ENCODE measurements at regions not wholly inside any gene's neighbourhood (a gene's known extent, or its start where the extent isn't known, plus 50 kb on each side); places are given as distances from the start of the nearest gene placed in this dataset.
A peak's percentile ranks its signal among the peaks of the same experiment; 100 is the strongest.

DNA sequence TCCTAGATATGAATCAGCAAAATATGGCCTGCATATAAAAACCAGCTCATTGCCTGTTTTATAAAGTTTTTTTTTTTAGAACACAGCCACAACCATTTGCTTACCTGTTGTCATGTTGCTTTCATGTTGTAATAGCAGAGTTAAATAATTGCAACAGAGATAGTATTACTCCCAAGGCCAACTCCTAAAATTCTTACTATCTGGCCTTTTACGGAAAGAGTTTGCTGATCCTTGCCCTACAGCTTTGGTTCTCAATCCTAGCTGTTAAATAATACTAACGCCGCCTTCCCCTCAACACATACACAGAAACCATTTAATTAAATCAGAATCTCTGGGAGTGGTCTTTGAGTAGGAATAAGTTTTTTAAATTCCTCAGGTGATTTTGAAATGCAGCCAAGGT, 231.3 kb upstream of the TET2 start:
- Histone ChIP-seq H3K9me3 (ENCODE audit: control insufficient read depth, low read length) (no peaks in the 10 kb centered on the region), H3K4me1 (ENCODE audit: control insufficient read depth, insufficient read depth, low read length) (no peaks in the 10 kb centered on the region), H3K9ac (ENCODE audit: extremely low read depth, low read length, poor library complexity, severe bottlenecking) (no peak overlapping the region), H3K36me3 (ENCODE audit: control insufficient read depth, insufficient read depth, low read length) (no peaks in the 10 kb centered on the region), H3K4me3 (ENCODE audit: low read length) (no peak overlapping the region), H3K27me3 (ENCODE audit: control insufficient read depth, insufficient read depth, low read length, poor library complexity, severe bottlenecking) (peaks cover 89% of the 10 kb centered on the region), H3K27ac (ENCODE audit: low read depth, low read length) (no peak overlapping the region)
- H3K36me3 Mint-ChIP-seq (ENCODE audit: low read depth): no peaks in the 10 kb centered on the region
- H3K27ac Mint-ChIP-seq: no peak overlapping the region
- H3K4me3 Mint-ChIP-seq: no peak overlapping the region
- no peaks in the 10 kb centered on the region for H3K4me1 Mint-ChIP-seq
- peaks cover 93% of the 10 kb centered on the region for H3K27me3 Mint-ChIP-seq (ENCODE audit: insufficient read depth)
- WGBS, 2 experiments (ENCODE audit: insufficient coverage in 1 of 2, insufficient read length in 1 of 2): 61% methylated on average over 2 of the region's 3 CpGs; no CpG with 5 or more reads in 1 of the 2 experiments
- TF ChIP-seq, protein P1, sequence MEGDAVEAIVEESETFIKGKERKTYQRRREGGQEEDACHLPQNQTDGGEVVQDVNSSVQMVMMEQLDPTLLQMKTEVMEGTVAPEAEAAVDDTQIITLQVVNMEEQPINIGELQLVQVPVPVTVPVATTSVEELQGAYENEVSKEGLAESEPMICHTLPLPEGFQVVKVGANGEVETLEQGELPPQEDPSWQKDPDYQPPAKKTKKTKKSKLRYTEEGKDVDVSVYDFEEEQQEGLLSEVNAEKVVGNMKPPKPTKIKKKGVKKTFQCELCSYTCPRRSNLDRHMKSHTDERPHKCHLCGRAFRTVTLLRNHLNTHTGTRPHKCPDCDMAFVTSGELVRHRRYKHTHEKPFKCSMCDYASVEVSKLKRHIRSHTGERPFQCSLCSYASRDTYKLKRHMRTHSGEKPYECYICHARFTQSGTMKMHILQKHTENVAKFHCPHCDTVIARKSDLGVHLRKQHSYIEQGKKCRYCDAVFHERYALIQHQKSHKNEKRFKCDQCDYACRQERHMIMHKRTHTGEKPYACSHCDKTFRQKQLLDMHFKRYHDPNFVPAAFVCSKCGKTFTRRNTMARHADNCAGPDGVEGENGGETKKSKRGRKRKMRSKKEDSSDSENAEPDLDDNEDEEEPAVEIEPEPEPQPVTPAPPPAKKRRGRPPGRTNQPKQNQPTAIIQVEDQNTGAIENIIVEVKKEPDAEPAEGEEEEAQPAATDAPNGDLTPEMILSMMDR (conservative IDR thresholded peaks at IDR 0.05): no peak
- H3K9me3 Mint-ChIP-seq: peaks cover 1% of the 10 kb centered on the region
- no peak for DNase-seq

DNA sequence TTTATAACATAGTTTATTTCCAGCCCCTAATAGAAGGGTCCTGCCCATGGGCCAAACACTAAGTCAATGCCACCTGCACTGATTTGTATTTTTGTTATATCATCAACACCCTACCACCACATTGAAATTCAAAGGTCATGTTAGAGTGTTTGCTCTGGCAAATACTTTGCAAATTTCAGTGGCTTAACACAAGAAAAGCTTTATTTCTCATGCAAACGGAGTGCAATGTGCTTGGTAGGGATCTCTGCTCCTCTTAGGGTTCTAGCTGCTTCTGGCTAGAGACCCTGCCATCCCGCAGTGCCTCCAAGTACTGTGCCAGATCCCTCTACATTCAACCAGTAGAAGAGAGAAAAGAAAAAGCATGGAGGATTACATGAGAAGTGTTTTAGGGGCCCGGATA, 230.8 kb upstream of the TET2 start:
- TF ChIP-seq, protein P1 (conservative IDR thresholded peaks at IDR 0.05): no peak
- no peaks in the 10 kb centered on the region for H3K9me3 ChIP-seq (ENCODE audit: control insufficient read depth, low read length)
- no peak overlapping the region for H3K27ac ChIP-seq (ENCODE audit: low read depth, low read length)
- 16% methylated on average over 3 of the region's 3 CpGs; no CpG with 5 or more reads in 1 of the 2 experiments for WGBS, 2 experiments (ENCODE audit: insufficient coverage in 1 of 2, insufficient read length in 1 of 2)
- DNase-seq: peak; percentile 71
- H3K36me3 Mint-ChIP-seq (ENCODE audit: low read depth): no peaks in the 10 kb centered on the region
- H3K9me3 Mint-ChIP-seq: peaks cover 1% of the 10 kb centered on the region
- H3K9ac ChIP-seq (ENCODE audit: extremely low read depth, low read length, poor library complexity, severe bottlenecking): no peak overlapping the region
- H3K27me3 Mint-ChIP-seq (ENCODE audit: insufficient read depth): peaks cover 93% of the 10 kb centered on the region
- no peaks in the 10 kb centered on the region for H3K4me1 Mint-ChIP-seq
- no peak overlapping the region for H3K4me3 Mint-ChIP-seq
- H3K27ac Mint-ChIP-seq: no peak overlapping the region
- H3K4me1 ChIP-seq (ENCODE audit: control insufficient read depth, insufficient read depth, low read length): no peaks in the 10 kb centered on the region
- H3K27me3 ChIP-seq (ENCODE audit: control insufficient read depth, insufficient read depth, low read length, poor library complexity, severe bottlenecking): peaks cover 89% of the 10 kb centered on the region
- H3K4me3 ChIP-seq (ENCODE audit: low read length): no peak overlapping the region
- no peaks in the 10 kb centered on the region for H3K36me3 ChIP-seq (ENCODE audit: control insufficient read depth, insufficient read depth, low read length)

DNA sequence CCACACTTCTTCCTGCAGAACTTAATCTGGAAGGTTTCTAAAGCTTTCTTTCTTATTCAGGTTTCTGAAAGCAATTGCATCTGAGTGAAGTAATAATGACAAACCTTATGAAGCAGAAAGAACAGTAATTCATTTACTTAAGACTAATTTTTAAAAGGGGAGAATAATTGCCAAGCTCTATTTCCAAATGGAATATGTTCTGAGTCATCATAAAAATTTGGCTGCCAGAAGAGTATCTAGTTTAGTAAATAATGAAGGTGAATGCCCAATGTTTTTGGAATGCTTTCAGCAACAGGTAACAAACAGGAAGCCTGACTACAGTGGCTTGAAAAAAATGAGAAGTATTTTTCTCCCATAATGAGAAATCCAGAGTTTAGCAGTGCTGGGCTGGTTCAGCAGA, 227.3 kb upstream of the TET2 start:
- TF ChIP-seq, protein P1 (conservative IDR thresholded peaks at IDR 0.05): no peak
- Mint-ChIP-seq H3K27me3 (ENCODE audit: insufficient read depth) (peaks cover 86% of the 10 kb centered on the region), H3K36me3 (ENCODE audit: low read depth) (no peaks in the 10 kb centered on the region), H3K4me1 (no peaks in the 10 kb centered on the region), H3K27ac (no peak overlapping the region), H3K9me3 (no peaks in the 10 kb centered on the region), H3K4me3 (no peak overlapping the region)
- no peak overlapping the region for H3K9ac ChIP-seq (ENCODE audit: extremely low read depth, low read length, poor library complexity, severe bottlenecking)
- peaks cover 89% of the 10 kb centered on the region for H3K27me3 ChIP-seq (ENCODE audit: control insufficient read depth, insufficient read depth, low read length, poor library complexity, severe bottlenecking)
- H3K27ac ChIP-seq (ENCODE audit: low read depth, low read length): no peak overlapping the region
- H3K9me3 ChIP-seq (ENCODE audit: control insufficient read depth, low read length): no peaks in the 10 kb centered on the region
- no peaks in the 10 kb centered on the region for H3K4me1 ChIP-seq (ENCODE audit: control insufficient read depth, insufficient read depth, low read length)
- no peaks in the 10 kb centered on the region for H3K36me3 ChIP-seq (ENCODE audit: control insufficient read depth, insufficient read depth, low read length)
- no peak for DNase-seq
- no peak overlapping the region for H3K4me3 ChIP-seq (ENCODE audit: low read length)
